ENCODE measurements at regions not wholly inside any gene's neighbourhood (a gene's known extent, or its start where the extent isn't known, plus 50 kb on each side); places are given as distances from the start of the nearest gene placed in this dataset.

DNA sequence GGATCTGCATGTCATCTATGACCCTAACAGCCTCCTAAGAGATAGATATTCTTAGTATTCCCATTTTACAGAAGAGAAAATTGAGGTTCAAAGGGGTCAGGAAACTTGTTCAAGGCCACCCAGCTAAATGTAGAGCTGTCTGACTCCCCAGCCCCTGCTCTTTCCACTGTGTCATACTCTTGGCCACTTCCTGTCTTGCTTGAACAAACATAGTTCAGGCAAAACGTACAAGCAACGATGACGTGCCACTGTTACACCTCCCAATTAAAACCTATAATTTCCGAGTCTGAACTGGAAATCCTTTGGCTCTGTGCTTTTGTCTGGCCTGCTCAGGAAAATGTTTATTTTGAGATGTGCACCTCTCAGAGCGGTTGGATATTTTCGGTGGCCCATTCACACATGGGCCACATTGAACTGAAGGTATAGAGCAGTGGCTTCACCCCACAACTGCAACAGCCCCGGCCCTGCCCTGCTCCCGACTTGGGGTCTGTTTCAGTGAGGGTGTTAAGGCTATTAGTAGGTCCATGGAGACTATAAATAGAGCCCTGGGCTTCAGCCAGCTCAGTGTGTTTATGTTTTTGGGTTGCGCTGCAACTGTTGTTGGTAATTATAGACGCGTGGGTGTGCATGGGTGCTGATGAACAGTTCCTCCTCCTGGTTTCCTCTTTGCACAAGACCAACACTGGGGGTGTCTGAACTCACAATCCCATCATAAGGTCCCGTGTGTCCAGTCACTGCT, 172.3 kb upstream of the ADO start:
- DNase-seq (ENCODE audit: low spot score): peak; percentile 76

DNA sequence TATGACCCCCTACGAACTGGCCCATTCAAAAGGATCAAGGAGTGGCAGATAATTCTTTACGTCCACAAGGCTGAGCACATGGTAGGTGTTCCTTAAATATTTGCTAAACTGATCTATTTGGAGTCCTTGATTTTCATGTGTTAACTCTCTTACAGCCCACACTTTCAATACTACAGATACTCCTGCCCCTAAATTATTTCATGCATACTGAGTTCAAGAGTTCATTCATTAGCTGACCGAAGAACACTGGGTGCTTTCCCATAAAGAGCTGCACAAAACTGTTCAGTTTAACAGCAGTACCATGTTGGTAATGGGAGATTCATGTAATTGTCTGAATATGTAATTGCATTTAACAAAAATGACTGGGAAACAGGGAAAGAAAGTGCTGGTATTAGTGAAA, 170.5 kb upstream of the ADO start:
- DNase-seq (ENCODE audit: low spot score): no peak

DNA sequence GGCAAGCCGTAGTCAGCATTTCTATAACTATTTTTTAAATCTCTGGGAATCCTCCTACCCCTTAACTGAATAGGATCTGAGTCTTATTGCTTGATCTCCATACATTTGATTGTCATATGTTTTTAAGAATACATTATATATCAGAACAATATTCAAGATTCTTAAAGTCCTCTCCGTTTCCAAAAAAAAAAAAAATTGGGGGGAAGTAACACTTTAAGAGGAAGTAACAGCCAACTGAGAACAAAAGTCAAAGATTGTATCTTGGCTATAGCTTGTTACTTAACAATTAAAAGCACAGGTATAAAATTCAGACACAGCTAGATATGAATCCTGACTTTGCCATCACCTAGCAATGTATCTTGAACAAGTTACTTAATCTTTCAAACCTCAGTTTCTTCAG, 169.9 kb upstream of the ADO start:
- no peak for DNase-seq (ENCODE audit: low spot score)

DNA sequence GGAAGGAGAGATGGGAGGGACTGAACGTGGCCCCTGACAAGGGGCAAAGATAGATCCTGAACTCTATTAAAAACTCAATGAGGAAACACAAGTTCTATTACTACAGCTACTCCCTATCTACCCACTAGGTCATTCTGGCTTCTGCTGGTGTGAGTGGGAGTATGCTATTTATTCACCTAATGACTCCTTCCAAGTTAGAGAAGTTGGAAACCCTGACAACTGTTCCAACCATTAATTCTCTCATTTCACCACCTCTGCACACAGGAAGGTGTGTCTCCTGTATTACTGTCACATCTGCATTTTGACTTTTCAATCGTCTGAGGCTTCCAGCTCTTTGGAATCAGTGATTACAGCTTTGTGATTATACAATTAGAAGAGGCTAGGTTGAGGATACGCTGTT, 169.4 kb upstream of the ADO start:
- no peak for DNase-seq (ENCODE audit: low spot score)

DNA sequence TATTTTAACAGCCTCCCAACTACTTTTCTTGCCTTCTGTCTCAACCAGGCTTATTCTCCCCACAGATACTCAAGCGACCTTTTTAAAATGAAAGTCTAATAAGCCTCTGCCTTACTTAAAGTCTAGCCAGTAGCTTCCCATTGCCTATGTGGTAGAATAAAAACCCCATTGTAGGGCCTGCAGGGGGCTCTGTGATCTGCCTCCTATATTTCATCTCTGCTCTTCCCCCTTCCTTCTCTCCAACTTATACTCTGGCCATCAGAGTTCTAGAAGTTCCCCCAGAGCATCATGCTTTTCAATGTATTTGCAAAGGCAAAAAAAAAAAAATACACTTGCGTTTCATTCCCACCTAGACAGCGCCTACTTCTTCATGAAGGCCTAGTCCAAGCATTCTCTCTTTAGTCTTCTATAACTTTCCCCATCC, 167.7 kb upstream of the ADO start:
- DNase-seq (ENCODE audit: low spot score): no peak

DNA sequence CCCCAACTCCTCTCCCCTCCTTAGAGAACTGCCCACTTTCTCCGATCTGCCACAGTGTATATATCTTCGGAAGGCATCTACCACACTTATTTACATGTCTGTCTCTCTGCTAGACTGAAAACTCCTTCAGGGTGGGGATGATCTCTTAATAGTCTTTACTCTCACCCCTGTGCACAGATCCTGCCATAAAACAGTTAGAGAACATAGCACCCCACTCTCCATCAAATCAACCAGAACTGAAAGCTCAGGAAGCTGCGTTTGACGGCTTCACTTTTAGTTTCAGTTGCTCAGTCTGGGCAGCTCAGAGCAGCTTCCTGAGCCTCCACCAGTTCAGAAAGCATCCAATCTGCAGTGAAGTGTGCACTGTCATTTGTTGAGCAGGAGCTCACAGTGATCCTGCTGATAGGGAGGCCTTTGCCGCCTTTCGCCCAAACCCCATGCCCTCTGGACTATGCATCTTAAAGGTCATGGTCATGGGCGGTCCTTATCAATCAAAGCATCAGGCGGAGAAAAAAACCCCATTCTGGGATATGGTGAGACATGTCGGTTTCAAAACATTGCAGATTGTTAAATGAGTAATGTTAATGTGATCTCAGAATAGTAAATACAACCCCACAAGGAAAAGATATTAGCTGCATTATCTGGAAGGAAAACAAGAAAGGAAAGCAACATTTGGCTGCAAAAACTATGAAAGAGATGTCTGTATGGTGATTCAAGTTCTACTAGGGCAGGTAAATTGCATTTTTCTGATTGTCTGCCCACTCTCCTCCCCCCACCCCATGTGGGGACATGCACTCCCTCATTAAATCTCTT, 167.1 kb upstream of the ADO start:
- DNase-seq (ENCODE audit: low spot score): no peak

DNA sequence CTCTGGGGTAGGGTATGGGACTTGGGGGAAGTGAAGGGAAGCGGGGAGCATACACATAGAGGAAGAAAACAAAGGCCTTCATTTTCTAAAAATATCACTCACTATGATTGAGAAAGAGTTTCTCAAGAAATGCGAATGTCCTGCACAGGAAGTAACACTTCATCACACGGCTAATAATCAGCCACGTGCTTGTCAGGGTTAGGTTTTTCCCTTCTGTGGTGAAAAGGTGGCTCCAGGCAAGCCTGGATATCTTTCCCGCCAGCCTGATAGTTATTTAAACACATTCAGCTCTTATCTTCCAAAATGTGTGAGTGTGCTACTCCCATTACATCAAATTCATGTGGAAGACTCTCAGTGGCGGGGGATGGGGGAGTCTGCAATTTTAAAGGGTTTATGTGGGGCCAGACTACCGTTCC, 166.4 kb upstream of the ADO start:
- peak; percentile 64 for DNase-seq (ENCODE audit: low spot score)

DNA sequence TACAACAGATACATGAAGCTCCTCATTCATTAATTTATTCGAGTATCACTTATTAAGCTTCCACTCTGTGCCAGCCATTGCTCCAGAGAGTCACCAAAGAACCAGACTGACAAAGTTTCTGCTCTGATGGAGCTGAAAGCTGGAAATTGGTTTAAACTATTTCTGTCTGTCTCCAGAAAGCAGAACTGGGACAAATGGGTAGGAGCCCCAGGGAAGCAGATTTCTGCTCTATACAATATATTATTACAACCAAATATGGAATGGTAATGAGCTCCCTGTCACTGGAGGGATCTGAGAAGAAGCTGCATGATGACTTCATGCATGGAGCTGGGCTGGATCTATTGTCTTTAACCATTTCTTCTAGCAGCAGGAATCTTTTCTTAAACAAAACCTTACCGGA, 165.4 kb upstream of the ADO start:
- DNase-seq (ENCODE audit: low spot score): no peak

DNA sequence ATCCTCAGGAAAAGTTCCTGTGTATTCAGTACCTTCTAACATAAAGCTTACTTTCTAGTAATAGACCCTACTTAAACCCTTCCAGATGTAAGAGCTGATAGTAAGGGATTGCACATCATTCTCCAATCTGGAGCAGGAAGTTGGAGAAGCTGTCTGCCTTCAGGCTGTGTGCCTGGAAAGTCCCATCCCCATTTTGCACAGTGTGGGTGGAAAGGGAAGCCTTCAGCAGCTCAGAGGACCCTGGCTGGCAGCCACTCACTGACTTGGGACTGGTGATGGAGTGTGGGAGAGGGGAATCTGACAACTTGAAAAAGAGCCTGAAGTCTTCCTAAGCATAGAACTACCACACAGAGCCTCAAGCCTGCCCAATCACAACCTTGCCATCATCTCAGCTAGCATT, 164.1 kb upstream of the ADO start:
- no peak for DNase-seq (ENCODE audit: low spot score)

DNA sequence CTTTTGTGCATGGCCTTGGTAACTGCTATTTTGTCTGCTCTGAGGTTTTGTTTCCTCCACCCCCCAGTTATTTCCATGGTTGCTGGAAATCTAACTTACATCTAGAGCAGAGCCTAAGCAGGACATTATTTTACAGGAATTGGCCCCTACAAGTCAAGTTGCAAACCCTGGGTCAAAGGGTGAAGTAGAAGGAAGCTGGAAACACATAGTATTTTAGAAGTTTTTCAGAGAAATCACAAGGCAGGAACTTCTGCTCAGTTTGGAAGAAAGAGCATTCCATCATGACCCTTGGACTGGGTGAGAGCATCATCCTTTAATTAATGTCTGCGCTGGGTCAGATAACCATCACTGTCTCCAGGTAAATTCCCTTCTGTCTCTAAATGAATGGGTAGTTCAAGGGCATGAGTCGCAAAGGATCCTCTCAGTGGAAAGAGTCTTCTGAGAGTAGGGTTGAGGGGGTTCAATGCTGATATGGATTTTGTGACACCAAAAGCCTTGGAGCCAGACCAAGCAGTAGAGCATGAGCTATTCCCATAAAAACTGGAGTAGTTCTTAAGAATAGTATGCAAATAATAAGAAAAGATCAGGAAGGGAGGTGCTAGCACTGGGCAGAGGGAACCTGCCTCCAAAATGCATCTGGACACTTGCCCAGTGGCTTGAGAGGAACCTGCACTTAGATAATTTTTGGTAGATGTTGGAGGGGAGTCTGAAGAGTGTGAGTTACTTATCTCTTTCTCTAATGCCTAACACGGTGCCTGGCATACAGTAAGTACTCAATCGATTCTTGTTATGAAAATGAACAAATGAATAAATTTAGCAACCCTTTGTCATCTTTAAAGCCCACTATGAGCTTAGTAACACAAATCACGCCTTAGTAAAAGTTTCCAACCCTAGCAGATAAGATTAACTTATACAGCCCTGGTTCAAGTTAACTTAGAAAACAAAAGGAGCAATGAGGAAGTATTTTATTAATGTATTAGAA, 160.6 kb upstream of the ADO start:
- no peak for DNase-seq (ENCODE audit: low spot score)

DNA sequence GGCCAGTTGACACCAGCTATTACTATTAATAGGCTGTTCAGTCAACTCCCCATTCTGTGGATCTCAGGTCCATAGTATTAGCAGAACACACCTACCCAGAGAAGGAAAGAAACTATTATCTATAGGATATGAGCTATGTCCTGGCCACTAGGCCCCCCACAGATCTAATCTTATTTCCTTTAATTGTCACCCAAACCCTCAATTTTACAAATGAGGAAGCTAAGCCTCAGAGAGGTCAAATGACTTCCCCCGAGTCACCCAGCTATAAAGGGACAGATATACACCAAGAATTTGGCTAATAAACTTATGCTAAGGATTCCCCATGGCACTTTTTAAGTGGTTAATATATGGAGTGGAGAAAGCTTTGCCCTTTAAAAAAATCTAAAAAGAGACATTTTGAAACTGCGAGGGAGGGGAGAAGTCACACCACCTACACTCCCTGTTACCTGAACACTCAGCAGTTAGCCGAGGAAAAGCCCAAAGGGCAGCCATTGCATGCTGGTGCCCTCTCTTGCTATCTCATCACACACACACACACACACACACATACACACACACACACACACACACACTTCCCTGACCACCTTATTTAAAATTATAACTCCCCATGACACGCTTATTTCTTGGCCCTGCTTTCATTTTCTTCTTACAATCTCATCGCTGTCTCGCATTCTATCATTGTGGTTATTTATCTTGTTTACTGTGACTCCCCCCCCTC, 157.0 kb upstream of the ADO start:
- DNase-seq (ENCODE audit: low spot score): no peak

DNA sequence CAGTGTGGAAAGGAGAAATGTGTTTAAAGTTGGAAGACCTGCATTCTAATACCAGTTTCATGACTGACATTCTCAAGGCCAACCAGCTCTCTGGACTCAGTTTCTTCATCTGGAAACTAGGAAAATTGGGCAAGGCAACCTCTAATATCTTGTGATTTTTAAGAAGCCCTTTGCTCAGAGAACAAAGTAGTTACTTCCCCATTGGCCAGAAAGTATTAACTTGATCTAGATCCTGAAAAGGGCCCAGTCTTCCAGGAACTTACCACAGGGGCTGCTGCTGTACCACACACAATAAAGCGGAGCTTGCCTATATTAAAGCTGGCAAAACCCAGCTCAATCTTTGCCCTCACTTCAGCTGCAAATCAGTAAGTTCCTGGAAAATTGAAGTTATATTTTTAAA, 155.6 kb upstream of the ADO start:
- DNase-seq (ENCODE audit: low spot score): peak; percentile 42

DNA sequence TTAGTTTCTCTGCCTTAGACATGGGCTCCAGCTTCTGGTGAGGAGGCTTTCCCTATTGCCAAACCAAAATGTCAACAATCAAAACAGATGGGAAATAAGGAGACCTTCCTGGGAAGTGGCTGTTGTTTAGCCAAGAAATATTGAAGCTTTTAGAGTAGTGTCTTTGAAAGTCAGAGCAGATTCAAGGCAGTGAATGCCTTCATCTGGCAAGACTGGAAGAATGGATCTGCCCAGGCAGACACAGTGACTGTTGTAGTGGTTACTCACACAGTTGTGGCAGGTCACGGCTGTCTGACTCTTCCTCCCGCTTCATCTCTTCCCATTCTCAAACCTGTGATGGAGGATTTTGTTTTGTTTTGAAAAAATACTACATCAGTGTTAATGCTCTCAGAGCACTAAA, 154.1 kb upstream of the ADO start:
- no peak for DNase-seq (ENCODE audit: low spot score)

DNA sequence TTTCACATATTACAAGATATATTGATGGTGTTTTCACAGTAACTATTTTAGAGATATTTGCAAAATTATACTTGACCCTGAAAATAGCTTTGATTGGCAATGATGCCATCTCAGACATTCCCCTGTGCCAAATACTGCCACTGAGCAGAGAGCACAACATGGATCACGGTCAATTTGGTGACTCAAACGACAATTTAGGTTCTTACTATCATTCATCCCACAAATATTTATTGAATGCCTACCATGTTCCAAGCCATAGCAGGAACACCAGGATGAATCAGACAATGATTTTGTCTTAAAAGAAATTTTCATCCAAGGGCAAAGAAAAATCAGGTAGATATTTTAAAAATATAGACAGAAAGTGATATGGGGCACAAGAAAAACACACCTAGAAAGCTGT, 153.2 kb upstream of the ADO start:
- DNase-seq (ENCODE audit: low spot score): no peak

DNA sequence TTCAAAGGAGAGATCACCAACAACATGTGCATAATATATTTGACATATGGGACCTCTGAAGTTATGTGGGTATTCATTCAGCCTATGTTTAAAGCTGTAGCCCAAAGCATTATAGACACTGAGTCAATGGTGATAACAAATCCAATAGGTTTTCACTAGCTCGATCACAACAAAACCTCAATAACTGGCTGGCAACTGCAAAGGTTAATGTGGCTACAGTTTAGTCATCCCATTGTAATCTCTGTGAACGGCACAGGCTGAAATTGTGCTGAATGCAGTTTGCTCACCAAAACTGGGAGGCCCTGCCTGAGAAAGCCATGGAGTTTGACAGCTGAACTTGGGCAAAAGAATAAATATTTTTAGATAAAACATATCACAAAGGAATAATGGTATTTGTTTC, 152.4 kb upstream of the ADO start:
- DNase-seq (ENCODE audit: low spot score): no peak

DNA sequence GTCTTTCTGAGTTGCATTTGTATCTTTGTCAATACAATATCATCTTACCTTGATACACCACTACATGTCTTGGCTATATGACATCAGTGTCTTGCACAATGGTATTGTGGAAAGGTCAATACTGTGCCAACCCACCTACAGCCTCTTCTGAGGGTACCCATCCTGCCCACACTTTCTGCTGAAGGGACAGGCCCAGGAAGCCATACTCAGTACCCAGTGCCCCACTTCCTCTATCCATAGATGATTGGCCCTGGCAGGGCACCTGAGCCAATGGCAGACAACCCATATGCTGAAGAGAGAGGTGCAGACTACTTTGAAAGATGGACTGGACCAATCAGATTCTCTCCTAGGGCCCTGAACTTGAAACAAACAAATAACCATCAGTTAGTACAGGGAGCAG, 152.0 kb upstream of the ADO start:
- DNase-seq (ENCODE audit: low spot score): no peak

DNA sequence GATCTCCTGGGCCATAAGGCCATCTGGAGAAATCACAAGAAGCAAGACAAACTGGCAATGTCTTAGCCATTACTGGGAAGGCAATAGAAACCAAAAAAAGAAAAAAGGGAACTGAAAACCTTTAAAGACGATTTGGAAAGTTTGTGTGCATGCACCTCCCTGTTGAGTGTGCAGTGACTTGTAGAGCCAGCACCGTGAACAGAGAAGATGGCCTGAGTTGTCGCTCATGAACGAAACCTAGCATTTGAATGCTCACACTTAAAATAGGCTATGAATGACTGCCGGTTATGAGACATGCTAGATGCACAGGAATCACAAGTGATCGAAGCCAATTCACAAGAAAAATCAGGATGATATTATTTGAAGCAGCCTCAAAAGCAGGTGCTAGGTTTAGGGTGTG, 151.3 kb upstream of the ADO start:
- peak; percentile 66 for DNase-seq (ENCODE audit: low spot score)

DNA sequence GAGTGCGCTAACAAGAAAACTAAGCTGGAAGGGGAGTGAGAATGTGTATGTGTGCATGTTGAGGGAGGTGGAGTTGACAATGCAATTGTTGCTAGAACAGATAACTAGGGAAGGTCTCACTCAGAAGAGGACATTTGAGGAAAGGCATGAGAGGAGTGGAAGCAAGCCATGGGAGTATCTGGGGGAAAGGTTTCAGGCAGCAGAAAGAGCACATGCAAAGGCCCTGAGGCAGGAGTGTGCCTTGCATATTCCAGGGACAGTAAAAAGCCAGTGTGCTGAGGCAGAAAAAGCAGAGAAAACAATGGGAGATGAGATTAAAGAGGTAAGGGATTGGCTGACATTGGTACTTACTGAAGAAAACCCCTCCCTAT, 149.6 kb upstream of the ADO start:
- DNase-seq (ENCODE audit: low spot score): no peak

DNA sequence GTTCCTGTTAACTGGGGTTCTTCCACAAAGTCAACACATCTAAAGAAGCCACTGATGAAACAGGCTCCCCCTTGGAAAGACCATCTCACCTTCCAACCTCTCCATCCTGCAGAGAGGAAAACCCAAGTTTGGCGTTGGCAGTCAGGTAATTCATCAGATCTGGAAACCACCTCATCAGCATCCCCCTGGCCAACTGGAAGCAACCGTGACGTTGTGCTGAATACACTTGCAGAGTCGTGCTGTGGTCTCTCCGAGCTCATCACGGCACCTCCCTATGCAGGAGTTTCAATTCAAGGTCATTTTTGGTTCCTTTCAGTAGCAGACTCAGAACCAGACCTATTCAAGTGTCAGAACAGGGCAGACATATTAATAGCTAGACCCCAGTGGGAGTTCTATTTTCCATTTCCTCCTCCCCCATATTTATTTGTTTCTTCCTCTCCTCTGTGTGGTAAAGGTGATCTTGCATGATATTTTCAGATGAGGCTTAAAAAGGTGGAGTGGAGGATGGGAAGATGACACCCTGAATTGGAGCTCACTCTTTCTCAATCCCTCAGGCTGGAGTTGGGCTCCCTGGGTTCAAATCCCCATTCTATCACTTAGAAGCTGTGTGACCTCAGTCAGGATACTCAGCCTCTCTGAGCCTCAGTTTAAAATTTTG, 149.1 kb upstream of the ADO start:
- no peak for DNase-seq (ENCODE audit: low spot score)

DNA sequence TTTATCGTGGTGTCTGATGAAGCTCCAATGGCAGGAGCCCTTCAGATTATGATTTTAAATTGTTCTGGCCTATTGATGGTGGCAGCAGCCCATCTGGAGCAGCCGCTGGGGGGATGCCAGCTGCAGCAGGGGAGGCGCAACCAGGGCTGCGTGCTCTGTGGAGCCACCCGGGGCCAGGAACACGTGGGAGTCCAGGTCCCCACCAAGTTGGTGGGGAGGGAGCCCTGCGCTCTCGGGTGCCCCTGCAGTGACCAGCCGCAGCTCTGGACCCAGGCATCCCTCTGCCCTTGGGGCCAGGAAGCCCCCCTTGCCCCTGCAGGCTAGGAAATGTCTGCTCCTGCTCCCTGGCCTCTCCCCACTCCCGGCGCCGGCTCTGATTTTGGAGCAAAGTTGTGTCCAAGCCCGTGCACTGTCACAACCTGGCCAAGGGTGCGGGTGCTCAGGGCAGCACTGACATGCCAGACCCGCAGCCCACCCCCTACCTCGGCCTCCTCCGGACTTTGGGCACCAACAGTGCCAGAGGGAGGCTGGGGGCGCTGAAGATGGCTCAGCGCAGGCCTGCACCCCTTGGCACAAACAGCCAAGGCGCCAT, 147.2 kb upstream of the ADO start:
- DNase-seq (ENCODE audit: low spot score): no peak

DNA sequence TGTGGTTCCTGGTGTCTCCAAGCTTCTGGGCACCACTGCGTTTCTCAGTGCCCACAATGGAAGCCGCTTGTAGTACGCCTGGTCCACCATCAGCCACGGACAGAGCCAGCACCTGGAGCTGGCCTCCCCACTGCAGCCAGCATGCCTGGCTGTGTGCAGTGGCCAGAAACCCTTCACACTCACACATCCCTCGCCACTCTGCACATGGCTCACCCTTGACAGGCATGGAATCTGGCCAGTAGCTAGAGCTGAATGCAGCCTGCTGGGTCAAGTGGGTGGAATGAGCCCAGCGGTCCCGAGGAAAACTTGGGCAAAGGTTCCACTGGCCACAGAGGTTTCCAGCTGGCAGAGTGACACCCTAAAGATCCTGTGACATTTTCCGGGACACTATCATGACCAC, 146.0 kb upstream of the ADO start:
- no peak for DNase-seq (ENCODE audit: low spot score)
